GM10266 (cell line): ENCODE measurements at regions not wholly inside any gene's neighbourhood (a gene's known extent, or its start where the extent isn't known, plus 50 kb on each side); places are given as distances from the start of the nearest gene placed in this dataset.

Source experiments
- DNase-seq: peaks from one replicate; pipeline ENCODE4 v3.0.0; 2012; ENCODE audit errors: extremely low spot score
- TF ChIP-seq, protein P1 (sequence below): IDR thresholded peaks from 2 replicates; pipeline ENCODE4 v1.5.1; 2012; ENCODE audit warnings: mild to moderate bottlenecking, low read depth; ENCODE audit not compliant: control insufficient read depth, insufficient read depth; ENCODE audit errors: missing control alignments

DNA sequence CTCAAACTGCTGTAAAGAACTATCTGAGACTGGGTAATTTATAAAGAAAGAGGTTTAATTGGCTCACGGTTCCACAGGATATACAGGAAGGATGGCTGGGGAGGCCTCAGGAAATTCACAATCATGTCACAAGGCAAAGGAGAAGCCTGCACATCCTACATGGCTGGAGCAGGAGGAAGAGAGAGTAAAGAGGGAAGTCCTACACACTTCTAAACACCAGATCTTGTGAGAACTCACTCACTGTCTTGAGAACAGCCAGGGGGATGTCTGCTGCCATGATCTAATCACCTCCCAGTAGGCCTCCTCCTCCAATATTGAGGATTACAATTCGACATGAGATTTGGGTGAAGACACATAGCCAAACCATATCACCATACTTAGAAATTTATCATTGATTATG, 1307.0 kb upstream of the GJE1 start:
- TF ChIP-seq, protein P1, sequence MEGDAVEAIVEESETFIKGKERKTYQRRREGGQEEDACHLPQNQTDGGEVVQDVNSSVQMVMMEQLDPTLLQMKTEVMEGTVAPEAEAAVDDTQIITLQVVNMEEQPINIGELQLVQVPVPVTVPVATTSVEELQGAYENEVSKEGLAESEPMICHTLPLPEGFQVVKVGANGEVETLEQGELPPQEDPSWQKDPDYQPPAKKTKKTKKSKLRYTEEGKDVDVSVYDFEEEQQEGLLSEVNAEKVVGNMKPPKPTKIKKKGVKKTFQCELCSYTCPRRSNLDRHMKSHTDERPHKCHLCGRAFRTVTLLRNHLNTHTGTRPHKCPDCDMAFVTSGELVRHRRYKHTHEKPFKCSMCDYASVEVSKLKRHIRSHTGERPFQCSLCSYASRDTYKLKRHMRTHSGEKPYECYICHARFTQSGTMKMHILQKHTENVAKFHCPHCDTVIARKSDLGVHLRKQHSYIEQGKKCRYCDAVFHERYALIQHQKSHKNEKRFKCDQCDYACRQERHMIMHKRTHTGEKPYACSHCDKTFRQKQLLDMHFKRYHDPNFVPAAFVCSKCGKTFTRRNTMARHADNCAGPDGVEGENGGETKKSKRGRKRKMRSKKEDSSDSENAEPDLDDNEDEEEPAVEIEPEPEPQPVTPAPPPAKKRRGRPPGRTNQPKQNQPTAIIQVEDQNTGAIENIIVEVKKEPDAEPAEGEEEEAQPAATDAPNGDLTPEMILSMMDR, result no peak
- DNase-seq, result no peak

DNA sequence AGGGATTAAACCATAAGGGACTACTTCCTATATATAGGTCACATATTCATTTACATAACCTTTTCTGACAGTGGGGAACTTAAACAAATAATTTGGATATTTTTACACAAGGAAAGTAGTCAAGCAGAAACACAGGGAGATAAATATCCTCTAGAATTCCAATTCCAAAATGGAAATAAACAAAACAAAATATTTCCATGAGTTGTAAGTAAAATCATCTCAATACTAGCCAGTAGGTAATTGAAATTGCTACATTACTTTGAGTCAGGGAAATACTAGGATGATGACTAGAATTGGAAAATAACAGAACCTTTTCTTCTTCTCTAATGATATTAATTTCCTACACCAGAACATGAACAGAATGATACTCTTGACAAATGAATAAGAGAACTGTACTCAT, 1308.1 kb upstream of the GJE1 start:
- DNase-seq, result no peak
- TF ChIP-seq, protein P1, result no peak

DNA sequence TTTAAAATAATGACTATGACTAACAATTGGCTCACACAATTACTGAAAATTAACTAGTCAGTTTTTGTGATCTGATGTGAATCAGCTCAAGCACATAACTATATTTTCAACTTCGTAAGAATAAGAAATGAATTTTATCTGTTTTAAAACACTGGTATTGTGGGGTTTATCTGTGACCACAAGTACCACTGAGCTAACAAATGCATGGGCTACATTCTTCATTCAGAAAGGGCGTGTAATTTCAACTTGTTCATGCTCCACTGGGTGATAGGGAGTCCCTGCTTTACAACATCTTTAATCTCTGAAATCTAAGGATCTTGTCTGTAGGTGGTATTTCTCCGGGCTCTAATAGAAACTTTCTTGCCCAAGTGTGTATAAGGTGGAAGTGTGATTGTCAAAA, 1311.5 kb upstream of the GJE1 start:
- TF ChIP-seq, protein P1, result no peak
- DNase-seq, result no peak

DNA sequence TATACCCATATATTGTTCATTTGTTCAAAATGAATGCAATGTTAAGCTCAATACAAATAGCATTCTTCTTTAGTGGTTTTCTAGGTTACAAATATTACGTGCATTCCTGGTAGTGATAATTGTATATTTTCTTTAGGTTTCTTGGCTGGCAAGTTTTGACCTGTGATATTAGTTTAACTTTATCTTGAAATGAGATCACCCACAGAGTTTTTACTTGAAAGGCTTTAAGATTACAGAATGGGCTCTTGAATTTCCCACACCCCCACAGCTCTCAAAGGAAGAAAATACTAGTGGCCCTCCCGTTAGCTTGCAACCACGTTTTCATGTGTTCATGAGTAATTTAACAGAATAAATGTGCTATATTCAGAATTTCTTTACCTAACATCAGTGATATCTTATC, 1315.5 kb upstream of the GJE1 start:
- TF ChIP-seq, protein P1, result no peak
- no peak for DNase-seq

DNA sequence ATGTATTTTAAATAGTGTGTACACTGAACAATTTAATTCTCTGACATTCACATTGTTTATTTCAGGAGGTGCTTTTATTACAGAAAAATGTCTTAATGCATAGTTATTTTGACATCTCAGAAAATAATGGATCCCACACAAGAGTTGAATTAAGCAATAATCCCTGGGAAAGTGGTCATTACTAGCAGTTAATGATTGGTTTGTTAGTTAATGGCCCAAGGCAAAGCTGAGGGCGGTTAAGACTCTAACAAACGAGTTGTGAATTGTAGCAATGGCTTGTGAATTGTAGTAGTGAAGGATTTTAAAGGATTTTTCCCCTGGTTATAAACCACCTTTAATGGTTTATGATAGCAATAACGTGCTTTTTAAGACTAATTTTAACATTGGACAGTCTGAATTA, 1316.0 kb upstream of the GJE1 start:
- TF ChIP-seq, protein P1, result no peak

DNA sequence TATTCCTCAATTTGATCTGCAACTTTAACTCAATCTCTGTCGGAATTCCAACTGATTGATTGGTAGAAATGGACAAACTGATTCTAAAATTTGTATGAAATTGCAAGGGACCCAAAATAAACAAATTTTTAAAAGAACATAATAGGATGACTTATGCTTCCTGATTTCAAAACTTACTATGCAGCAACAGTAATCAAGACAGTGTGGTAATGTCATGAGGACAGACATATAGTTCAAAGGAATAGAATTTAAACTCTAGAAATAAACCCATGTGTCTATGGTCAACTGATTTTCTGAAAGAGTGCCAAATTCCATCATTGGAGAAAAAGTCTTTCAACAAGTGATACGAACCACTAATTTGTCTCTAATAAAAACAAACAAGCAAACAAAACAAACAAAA, 1320.1 kb upstream of the GJE1 start:
- no peak for DNase-seq
- TF ChIP-seq, protein P1, result no peak

More for the DNA sequence above, 1316.0 kb upstream of the GJE1 start:
- DNase-seq, result no peak

DNA sequence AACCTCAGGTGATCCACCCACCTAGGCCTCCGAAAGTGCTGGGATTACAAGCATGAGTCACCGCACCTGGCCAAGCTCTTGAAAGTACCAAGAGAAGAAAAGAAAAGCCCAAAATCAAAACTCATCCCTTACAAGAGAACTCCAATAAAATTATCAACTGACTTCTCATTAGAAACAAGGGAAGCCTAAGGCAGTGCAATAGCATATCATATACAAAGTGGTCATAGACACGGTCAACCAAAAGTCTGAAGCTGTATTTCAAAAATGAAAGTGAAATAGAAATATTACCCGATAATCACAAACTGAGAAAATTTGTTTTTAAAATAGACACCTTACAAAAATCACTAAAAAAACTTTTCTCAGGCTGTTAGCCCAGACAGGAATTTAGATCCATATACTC, 1321.1 kb upstream of the GJE1 start:
- TF ChIP-seq, protein P1, result no peak

More for the DNA sequence above, 1321.1 kb upstream of the GJE1 start:
- DNase-seq, result no peak
